Smooth muscle cell (in vitro differentiated cells): ENCODE measurements at regions not wholly inside any gene's neighbourhood (a gene's known extent, or its start where the extent isn't known, plus 50 kb on each side); places are given as distances from the start of the nearest gene placed in this dataset.
"Not testable (repeated sequence)": the region's sequence is repeated elsewhere in the genome, so short reads cannot be mapped to it uniquely, and the experiment has no call there.

ENCODE experiments used
- DNase-seq: peaks from one replicate; lab custom pipeline; 2025; ENCODE audit not compliant: unreplicated experiment; lab: John Stamatoyannopoulos, UW
- H2AFZ ChIP-seq: fragments of 200-600 bp; sonication (generic); 2 replicates; pipeline ENCODE4 v1.6.0; 2016; ENCODE audit warnings: antibody characterized with exemption, low read depth, mild to moderate bottlenecking
- H3F3A ChIP-seq: fragments of 200-600 bp; sonication (generic); 2 replicates; pipeline ENCODE4 v1.6.0; 2017; ENCODE audit warnings: antibody characterized with exemption, low read depth
- H3K27ac ChIP-seq: fragments of 200-600 bp; sonication (generic); 2 replicates; pipeline ENCODE4 v1.5.1; 2016; ENCODE audit warnings: low read depth, mild to moderate bottlenecking
- H3K27me3 ChIP-seq: fragments of 200-600 bp; sonication (generic); 2 replicates; pipeline ENCODE4 v1.6.1; 2016; ENCODE audit warnings: low read depth, mild to moderate bottlenecking
- H3K36me3 ChIP-seq: fragments of 200-600 bp; sonication (generic); 2 replicates; pipeline ENCODE4 v1.5.1; 2016; ENCODE audit warnings: low read depth
- H3K4me1 ChIP-seq: fragments of 200-600 bp; sonication (generic); 2 replicates; pipeline ENCODE4 v1.5.1; 2016; ENCODE audit warnings: low read depth
- H3K4me2 ChIP-seq: fragments of 200-600 bp; sonication (generic); 2 replicates; pipeline ENCODE4 v1.6.0; 2016; ENCODE audit warnings: mild to moderate bottlenecking
- H3K4me3 ChIP-seq: fragments of 200-600 bp; sonication (generic); 2 replicates; pipeline ENCODE4 v1.5.1; 2016; ENCODE audit warnings: mild to moderate bottlenecking
- H3K79me2 ChIP-seq: fragments of 200-600 bp; sonication (generic); 2 replicates; pipeline ENCODE4 v1.6.0; 2016; ENCODE audit warnings: low read depth, mild to moderate bottlenecking
- H3K9ac ChIP-seq: fragments of 200-600 bp; sonication (generic); 2 replicates; pipeline ENCODE4 v1.6.0; 2016; ENCODE audit warnings: low read depth
- H3K9me3 ChIP-seq: fragments of 200-600 bp; sonication (generic); replicated peaks from 2 replicates; pipeline ENCODE4 v1.5.1; 2016; ENCODE audit warnings: low read depth
- H4K20me1 ChIP-seq: fragments of 200-600 bp; sonication (generic); 2 replicates; pipeline ENCODE4 v1.6.0; 2016; ENCODE audit warnings: low read depth
- CTCF ChIP-seq: fragments of 200-600 bp; sonication (generic); IDR thresholded peaks from 2 replicates; pipeline ENCODE4 v1.5.1; 2017; ENCODE audit warnings: borderline replicate concordance, mild to moderate bottlenecking, antibody characterized with exemption; ENCODE audit not compliant: insufficient read depth, poor library complexity, severe bottlenecking
- WGBS: methylation state at CpG from one replicate; pipeline ENCODE4 v1.1.7; 2016; ENCODE audit warnings: low lambda C conversion rate; 5-methylcytosine and 5-hydroxymethylcytosine counted together

DNA sequence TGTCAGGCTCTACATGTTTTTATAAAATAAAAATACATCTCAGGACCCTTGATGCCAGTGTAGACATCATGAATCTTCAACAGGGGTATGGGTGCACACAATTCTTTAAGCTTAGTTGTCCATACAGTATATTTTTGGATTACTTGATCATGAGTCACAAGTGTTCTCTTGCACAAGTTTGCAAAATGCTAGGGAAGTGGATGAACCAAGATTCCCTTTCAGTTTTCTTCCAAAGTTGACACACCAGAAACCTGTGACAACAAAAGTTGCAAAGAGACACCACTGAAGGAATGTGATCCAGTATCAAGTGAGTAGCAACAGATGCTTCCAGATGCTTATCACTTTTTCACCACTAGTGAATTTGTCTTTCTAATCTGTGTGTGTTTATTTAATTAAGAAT is 1021.2 kb downstream of the PCDH7 start:
- TF ChIP-seq CTCF, result no peak
- Histone ChIP-seq H3K36me3 (no peaks in the 10 kb centered on the region), H3K27me3 (no peaks in the 10 kb centered on the region), H3K4me2 (no peak overlapping the region), H3K9me3 (no peaks in the 10 kb centered on the region), H3K27ac (no peak overlapping the region), H3K79me2 (no peaks in the 10 kb centered on the region), H2AFZ (no peak overlapping the region), H4K20me1 (no peaks in the 10 kb centered on the region), H3F3A (no peaks in the 10 kb centered on the region), H3K4me1 (no peaks in the 10 kb centered on the region), H3K9ac (no peak overlapping the region), H3K4me3 (no peak overlapping the region)
- DNase-seq, result no peak

DNA sequence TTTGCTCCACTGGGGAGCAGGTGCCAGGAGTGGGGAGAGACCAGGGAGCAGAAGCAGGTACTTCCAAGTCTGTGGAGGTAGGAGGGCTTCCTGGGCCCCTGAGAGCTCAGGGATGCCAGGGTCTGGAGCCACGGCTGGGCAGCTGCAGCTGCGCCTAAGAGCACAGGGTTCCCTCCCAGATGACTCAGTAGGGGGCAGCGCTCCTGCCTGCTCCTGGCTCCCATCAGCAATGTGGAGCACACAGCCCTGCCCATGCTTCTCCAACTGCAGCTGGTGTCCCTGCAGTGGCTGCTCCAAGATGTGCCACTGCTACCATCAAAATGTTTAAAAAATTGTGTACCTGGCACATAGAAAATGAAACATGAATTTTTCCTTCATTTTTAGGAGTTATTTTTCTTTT is 1028.2 kb downstream of the PCDH7 start:
- Histone ChIP-seq H3K27ac (no peak overlapping the region), H2AFZ (no peak overlapping the region), H3K4me1 (no peaks in the 10 kb centered on the region), H3K4me3 (no peak overlapping the region), H4K20me1 (no peaks in the 10 kb centered on the region), H3K79me2 (no peaks in the 10 kb centered on the region), H3K9ac (no peak overlapping the region), H3K27me3 (no peaks in the 10 kb centered on the region), H3K9me3 (no peaks in the 10 kb centered on the region), H3K4me2 (no peak overlapping the region), H3F3A (no peaks in the 10 kb centered on the region), H3K36me3 (no peaks in the 10 kb centered on the region)
- no peak for TF ChIP-seq CTCF
- 95% methylated on average over 3 of the region's 3 CpGs for WGBS
- DNase-seq, result no peak

DNA sequence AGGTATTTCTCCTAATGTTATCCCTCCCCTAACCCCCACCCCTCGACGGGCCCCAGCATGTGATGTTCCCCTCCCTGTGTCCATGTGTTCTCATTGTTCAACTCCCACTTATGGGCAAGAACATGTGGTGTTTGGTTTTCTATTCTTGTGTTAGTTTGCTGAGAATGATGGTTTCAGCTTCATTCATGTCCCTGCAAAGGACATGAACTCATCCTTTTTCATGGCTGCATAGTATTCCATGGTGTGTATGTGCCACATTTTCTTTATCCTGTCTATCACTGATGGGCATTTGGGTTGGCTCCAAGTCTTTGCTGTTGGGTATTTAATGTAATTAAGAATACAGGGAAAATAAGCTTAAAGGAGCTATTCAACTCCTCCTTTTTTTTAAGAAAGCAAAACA is 1030.4 kb downstream of the PCDH7 start:
- not testable (repeated sequence) for H3K4me3 ChIP-seq
- WGBS, result 100% methylated on average over 2 of the region's 2 CpGs

DNA sequence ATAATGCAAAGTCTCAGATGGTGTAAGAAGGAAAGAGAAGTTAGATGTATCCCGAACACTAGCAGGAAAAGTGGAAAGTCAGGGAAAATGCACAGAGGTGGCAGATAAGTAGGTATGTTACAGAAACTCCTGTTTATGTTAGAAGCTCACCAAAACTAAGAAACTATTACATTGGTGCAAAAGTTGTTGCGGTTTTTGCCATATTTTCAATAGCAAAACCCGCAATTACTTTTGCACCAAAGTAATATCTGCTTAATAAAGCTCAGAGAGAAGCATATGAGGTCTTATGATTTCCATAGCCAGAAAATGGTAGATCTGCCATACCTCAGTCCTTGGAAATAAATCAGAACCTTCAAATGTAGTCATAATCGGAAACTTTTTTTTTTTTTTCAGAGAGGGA is 1035.6 kb downstream of the PCDH7 start:
- Histone ChIP-seq H3K4me3 (no peak overlapping the region), H2AFZ (no peak overlapping the region), H3K27me3 (no peaks in the 10 kb centered on the region), H3K36me3 (no peaks in the 10 kb centered on the region), H4K20me1 (no peaks in the 10 kb centered on the region), H3K9ac (no peak overlapping the region), H3K9me3 (no peaks in the 10 kb centered on the region), H3F3A (no peaks in the 10 kb centered on the region), H3K27ac (no peak overlapping the region), H3K4me2 (no peak overlapping the region), H3K4me1 (no peaks in the 10 kb centered on the region), H3K79me2 (no peaks in the 10 kb centered on the region)
- no peak for DNase-seq
- no peak for TF ChIP-seq CTCF
- 75% methylated on average over 4 of the region's 4 CpGs for WGBS

More for the DNA sequence above, 1030.4 kb downstream of the PCDH7 start:
- H3K79me2 ChIP-seq, H2AFZ ChIP-seq, H3K4me1 ChIP-seq, H3K36me3 ChIP-seq, H3K4me2 ChIP-seq, H3K27ac ChIP-seq, H3F3A ChIP-seq, H3K27me3 ChIP-seq, H3K9me3 ChIP-seq, DNase-seq, H3K9ac ChIP-seq, H4K20me1 ChIP-seq: not testable (repeated sequence)
